ENCODE measurements at regions not wholly inside any gene's neighbourhood (a gene's known extent, or its start where the extent isn't known, plus 50 kb on each side); places are given as distances from the start of the nearest gene placed in this dataset.

GRCh38 chr1:37098237-37098636 is 63.9 kb upstream of the GRIK3 start:
- TF ChIP-seq, protein P1, sequence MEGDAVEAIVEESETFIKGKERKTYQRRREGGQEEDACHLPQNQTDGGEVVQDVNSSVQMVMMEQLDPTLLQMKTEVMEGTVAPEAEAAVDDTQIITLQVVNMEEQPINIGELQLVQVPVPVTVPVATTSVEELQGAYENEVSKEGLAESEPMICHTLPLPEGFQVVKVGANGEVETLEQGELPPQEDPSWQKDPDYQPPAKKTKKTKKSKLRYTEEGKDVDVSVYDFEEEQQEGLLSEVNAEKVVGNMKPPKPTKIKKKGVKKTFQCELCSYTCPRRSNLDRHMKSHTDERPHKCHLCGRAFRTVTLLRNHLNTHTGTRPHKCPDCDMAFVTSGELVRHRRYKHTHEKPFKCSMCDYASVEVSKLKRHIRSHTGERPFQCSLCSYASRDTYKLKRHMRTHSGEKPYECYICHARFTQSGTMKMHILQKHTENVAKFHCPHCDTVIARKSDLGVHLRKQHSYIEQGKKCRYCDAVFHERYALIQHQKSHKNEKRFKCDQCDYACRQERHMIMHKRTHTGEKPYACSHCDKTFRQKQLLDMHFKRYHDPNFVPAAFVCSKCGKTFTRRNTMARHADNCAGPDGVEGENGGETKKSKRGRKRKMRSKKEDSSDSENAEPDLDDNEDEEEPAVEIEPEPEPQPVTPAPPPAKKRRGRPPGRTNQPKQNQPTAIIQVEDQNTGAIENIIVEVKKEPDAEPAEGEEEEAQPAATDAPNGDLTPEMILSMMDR (IDR thresholded peaks at IDR 0.05), result no peak
- no peak for TF ChIP-seq POLR2AphosphoS5 (IDR thresholded peaks at IDR 0.05)
- no peak for TF ChIP-seq POLR2A (IDR thresholded peaks at IDR 0.05)
- no peak for TF ChIP-seq EP300 (IDR thresholded peaks at IDR 0.05)

All from sigmoid colon (tissue), 4 donors.